ENCODE measurements at regions not wholly inside any gene's neighbourhood (a gene's known extent, or its start where the extent isn't known, plus 50 kb on each side); places are given as distances from the start of the nearest gene placed in this dataset.

- Histone ChIP-seq H3K79me2 (ENCODE audit: control insufficient read depth, insufficient read depth, low read length) (no peaks in the 10 kb centered on the region), H3K9ac (ENCODE audit: low read length) (no peak overlapping the region), H4K20me1 (ENCODE audit: control insufficient read depth, insufficient read depth, low read length, poor library complexity, severe bottlenecking) (no peaks in the 10 kb centered on the region), H2AFZ (ENCODE audit: insufficient read depth, low read depth, low read length, poor library complexity, severe bottlenecking) (no peak overlapping the region), H3K36me3 (replicated peaks in 1 of 2; ENCODE audit: control extremely low read depth in 1 of 2, control insufficient read depth in 1 of 2, extremely low read depth in 1 of 2, insufficient read depth in 2 of 2, low read length in 1 of 2) (no peaks in the 10 kb centered on the region), H3K4me2 (replicated peaks; ENCODE audit: low read depth, low read length, poor library complexity, severe bottlenecking) (no peak overlapping the region), H3K4me1 (ENCODE audit: control insufficient read depth in 2 of 2, insufficient read depth in 2 of 2, low read length in 2 of 2) (no peaks in the 10 kb centered on the region), H3K27ac (ENCODE audit: low read length in 2 of 2) (no peak overlapping the region), H3K9me3 (ENCODE audit: control extremely low read depth in 1 of 3, control insufficient read depth in 2 of 3, insufficient read depth in 1 of 3, low read length in 2 of 3) (no peaks in the 10 kb centered on the region), H3K4me3 (ENCODE audit: control extremely low read depth in 1 of 5, extremely low read depth in 1 of 5, insufficient read depth in 1 of 5, low read depth in 2 of 5, low read length in 4 of 5) (no peak overlapping the region), H3K27me3 (replicated peaks in 1 of 4; ENCODE audit: control extremely low read depth in 1 of 4, control insufficient read depth in 3 of 4, insufficient read depth in 4 of 4, low read length in 3 of 4) (no peaks in the 10 kb centered on the region)
- Mint-ChIP-seq H3K4me1 (no peaks in the 10 kb centered on the region), H3K27me3 (no peaks in the 10 kb centered on the region), H3K27ac (no peak overlapping the region), H3K9me3 (ENCODE audit: insufficient read depth) (peaks cover 4% of the 10 kb centered on the region), H3K4me3 (no peak overlapping the region)
- DNase-seq: no peak
- TF ChIP-seq EZH2 (IDR thresholded peaks at IDR 0.05; ENCODE audit: borderline replicate concordance, insufficient read depth, low read depth, low read length, poor library complexity, severe bottlenecking) (no peak), CTCF (IDR thresholded peaks at IDR 0.05) (no peak)
- no peak for ATAC-seq (ENCODE audit: low read depth)
- CTCF ChIA-PET: no interaction called here
- intact Hi-C loops (cut with micrococcal nuclease): no loop called here
- POLR2A ChIA-PET: no interaction called here
- WGBS (ENCODE audit: insufficient coverage): no CpG with 5 or more reads among the region's 3 CpGs
These were observed 87.8 kb upstream of the PDE3A start for GRCh38 chr12:20280515-20280914.

DNA sequence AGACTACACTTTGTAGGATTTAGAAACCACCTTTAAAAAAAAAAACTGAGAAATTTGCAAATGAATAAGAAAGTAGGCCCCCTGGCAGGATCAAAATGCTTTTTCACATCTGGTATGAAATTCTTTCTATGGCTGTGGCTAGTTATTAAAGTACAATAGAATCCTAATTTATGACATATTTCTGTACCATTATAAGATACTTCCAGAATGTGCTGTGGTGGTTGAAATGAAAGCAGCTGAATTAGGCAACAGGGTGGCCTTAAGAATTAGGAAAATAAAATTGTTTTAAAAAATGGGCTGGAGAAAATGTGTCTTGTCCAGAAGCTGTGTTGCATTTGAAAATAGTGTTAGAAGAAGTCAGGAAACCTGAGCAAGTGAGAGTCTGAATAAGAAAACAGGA, 85.9 kb upstream of the PDE3A start:
- Mint-ChIP-seq H3K27me3 (no peaks in the 10 kb centered on the region), H3K9me3 (ENCODE audit: insufficient read depth) (peaks cover 8% of the 10 kb centered on the region), H3K27ac (no peak overlapping the region), H3K4me1 (no peaks in the 10 kb centered on the region), H3K4me3 (no peak overlapping the region)
- no peak overlapping the region for H3K9ac ChIP-seq (ENCODE audit: low read length)
- no peaks in the 10 kb centered on the region for H3K36me3 ChIP-seq (replicated peaks in 1 of 2; ENCODE audit: control extremely low read depth in 1 of 2, control insufficient read depth in 1 of 2, extremely low read depth in 1 of 2, insufficient read depth in 2 of 2, low read length in 1 of 2)
- no peak overlapping the region for H3K4me3 ChIP-seq (ENCODE audit: control extremely low read depth in 1 of 5, extremely low read depth in 1 of 5, insufficient read depth in 1 of 5, low read depth in 2 of 5, low read length in 4 of 5)
- H3K9me3 ChIP-seq (ENCODE audit: control extremely low read depth in 1 of 3, control insufficient read depth in 2 of 3, insufficient read depth in 1 of 3, low read length in 2 of 3): no peaks in the 10 kb centered on the region
- ChIA-PET POLR2A (no interaction called here), CTCF (no interaction called here)
- no peaks in the 10 kb centered on the region for H4K20me1 ChIP-seq (ENCODE audit: control insufficient read depth, insufficient read depth, low read length, poor library complexity, severe bottlenecking)
- no peaks in the 10 kb centered on the region for H3K4me1 ChIP-seq (ENCODE audit: control insufficient read depth in 2 of 2, insufficient read depth in 2 of 2, low read length in 2 of 2)
- H3K27me3 ChIP-seq (replicated peaks in 1 of 4; ENCODE audit: control extremely low read depth in 1 of 4, control insufficient read depth in 3 of 4, insufficient read depth in 4 of 4, low read length in 3 of 4): no peaks in the 10 kb centered on the region
- no peak for TF ChIP-seq EZH2 (IDR thresholded peaks at IDR 0.05; ENCODE audit: borderline replicate concordance, insufficient read depth, low read depth, low read length, poor library complexity, severe bottlenecking)
- TF ChIP-seq CTCF (IDR thresholded peaks at IDR 0.05): no peak
- intact Hi-C loops (cut with micrococcal nuclease): no loop called here
- no peak overlapping the region for H2AFZ ChIP-seq (ENCODE audit: insufficient read depth, low read depth, low read length, poor library complexity, severe bottlenecking)
- H3K27ac ChIP-seq (ENCODE audit: low read length in 2 of 2): no peak overlapping the region
- DNase-seq (no peak), ATAC-seq (ENCODE audit: low read depth) (no peak)
- no peak overlapping the region for H3K4me2 ChIP-seq (replicated peaks; ENCODE audit: low read depth, low read length, poor library complexity, severe bottlenecking)
- H3K79me2 ChIP-seq (ENCODE audit: control insufficient read depth, insufficient read depth, low read length): no peaks in the 10 kb centered on the region

Data from B cell (primary cell).